ENCODE measurements at regions not wholly inside any gene's neighbourhood (a gene's known extent, or its start where the extent isn't known, plus 50 kb on each side); places are given as distances from the start of the nearest gene placed in this dataset.
"Not testable (repeated sequence)": the region's sequence is repeated elsewhere in the genome, so short reads cannot be mapped to it uniquely, and the experiment has no call there.

- DNase-seq (ENCODE audit: low spot score) = not testable (repeated sequence)
Measured at GRCh38 chr2:95654897-95655296, 63.1 kb downstream of the TRIM43 start.

GRCh38 chr2:95656553-95656952 lies 64.8 kb downstream of the TRIM43 start:
- not testable (repeated sequence) for DNase-seq (ENCODE audit: low spot score)

GRCh38 chr2:95657937-95658336 lies 66.1 kb downstream of the TRIM43 start:
- DNase-seq (ENCODE audit: low spot score) = not testable (repeated sequence)

DNA sequence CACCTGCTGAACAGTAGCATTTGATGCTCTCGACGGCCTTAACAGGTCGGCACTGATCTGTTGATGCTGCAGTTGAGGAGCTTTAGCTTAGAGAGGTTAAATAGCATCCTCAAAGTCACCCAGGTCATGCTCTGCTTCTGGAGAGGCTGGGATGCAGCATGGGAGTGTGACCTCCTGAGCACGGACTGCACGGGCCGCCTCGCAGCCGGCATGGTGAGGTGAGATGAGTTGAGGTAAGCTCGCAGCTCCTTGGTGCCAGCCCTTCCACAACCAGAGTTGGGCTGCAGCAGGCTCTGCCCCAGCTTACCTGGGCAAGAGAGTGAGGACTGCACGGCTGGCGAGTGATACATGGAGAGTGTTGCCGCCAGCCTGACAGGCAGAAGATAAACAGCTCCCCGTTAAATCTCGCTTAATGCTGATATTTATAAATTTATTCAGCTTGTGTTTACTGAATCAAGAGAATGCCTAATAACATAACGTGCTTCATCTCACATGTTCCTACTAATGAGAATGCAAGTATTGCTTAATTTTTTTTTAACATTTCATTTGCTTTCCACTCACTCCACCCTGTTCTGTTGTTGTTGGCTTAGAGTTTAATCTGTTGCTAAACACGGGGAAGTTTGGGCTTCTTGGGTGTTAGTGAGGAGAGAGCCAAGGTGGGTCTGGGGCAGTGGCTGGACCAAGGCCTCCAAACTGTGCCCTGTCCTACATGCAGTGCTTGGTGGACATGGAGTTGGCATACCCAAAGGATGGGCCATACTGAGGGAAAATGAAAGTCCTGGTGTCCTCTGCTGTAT lies 69.2 kb downstream of the TRIM43 start:
- not testable (repeated sequence) for DNase-seq (ENCODE audit: low spot score)

DNA sequence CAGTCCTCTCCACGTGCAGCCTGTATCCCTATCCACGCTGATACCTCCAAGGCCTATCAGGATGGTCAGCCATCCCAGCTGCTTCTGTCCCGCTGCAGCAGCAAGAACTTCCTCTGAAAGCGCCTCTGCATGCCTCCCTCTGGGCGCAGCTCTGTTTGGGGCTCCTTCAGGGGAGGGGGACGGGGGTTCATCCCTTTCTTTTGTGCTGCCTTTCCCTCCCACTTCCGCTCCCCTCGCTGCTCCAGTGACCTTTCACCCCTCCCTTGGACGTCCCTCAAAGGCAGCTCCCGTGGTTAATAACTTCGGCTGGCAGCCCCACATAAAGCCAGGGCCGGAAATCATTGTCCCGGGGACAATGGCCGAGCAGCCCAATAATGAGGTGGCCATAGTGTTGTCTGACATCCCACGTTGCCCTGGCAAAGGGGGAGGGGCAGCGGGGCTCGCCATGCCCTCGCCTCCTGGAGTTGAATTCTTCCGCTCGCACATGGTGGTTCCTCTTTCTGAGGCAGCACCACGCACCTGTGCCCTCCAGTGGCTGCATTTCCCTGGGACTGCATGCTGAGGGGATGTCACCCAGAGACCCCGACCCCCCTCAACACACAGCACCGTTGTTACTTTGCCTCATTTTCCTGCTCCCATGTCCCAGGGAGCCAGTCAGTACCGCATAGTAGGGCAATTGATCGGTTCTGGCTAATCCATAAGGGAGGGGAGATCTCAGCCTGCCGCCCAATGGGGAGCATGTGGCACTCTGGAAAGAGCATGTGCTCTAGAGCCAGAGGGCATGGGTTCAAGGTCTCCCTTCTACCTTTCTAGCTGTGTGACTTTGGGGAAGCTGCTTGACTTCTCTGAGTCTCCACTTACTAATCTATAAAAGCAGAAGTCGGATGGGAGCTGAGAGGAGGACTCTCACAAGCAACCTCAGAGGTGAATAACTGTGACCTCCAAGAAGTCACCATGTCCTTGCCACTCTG lies 72.0 kb downstream of the TRIM43 start:
- not testable (repeated sequence) for DNase-seq (ENCODE audit: low spot score)

GRCh38 chr2:95666636-95667035 lies 74.8 kb downstream of the TRIM43 start:
- DNase-seq (ENCODE audit: low spot score) = not testable (repeated sequence)

GRCh38 chr2:95667480-95667879 lies 75.7 kb downstream of the TRIM43 start:
- no peak for DNase-seq (ENCODE audit: low spot score)

DNA sequence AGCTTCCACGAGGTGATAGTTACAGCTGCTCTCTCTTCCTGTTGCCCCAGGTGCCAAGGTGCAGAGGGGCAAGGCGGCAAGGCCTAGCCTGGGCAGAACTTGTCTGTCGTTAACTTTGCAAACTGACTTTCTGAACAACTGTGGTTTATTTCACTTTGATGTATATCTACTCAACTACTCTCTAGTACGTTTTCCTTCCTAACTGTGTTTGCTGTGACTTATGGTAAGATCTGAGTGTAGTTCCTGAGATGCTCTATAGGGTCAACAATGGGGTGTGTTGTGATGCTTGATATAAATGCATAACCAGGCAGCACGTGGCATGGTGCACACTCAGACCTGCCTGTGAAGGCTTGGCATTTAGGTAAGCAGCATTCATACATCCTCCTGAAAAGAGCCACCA lies 77.1 kb downstream of the TRIM43 start:
- DNase-seq (ENCODE audit: low spot score) = not testable (repeated sequence)

- no peak for DNase-seq (ENCODE audit: low spot score)
Measured at GRCh38 chr2:95669441-95669991, 77.7 kb downstream of the TRIM43 start.

DNA sequence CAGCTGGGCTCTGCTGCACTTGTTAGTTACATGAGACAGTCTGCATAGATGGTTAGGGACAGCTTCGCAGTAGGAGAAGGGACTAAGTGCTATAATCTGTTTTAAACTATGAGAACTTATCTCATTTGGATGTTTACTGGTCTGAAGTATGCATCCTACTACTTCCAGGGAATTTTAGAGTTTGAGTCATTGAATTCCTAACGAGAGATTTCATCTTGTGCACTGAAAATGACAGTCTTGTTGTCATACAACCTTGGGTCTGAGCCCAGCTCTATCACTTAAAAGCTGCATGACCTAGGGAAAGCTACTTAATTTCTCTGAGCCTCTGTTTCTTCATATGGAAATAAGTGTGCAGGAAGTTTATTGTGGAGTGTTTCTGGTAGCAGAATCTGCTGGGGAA lies 78.4 kb downstream of the TRIM43 start:
- DNase-seq (ENCODE audit: low spot score) = peak; percentile 72

DNA sequence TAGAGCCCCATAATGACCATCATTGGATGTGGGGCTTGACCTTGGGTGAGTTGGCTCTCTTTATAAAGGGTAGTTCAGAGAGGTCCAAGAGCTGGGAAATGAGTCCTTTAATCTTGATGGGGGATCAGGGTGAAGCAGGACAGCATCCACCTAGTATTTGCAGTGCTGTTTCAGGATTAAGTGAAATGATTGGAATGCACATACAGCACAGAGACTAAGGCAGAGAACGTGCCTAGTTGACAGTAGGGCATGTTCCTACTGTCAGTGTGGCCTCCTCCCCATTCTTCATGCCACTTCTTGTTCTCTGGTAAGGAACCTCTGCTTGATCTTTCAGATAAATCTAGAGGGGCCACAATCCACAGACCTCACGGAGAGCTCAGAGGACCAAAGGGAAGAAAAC lies 78.9 kb downstream of the TRIM43 start:
- DNase-seq (ENCODE audit: low spot score) = no peak

DNA sequence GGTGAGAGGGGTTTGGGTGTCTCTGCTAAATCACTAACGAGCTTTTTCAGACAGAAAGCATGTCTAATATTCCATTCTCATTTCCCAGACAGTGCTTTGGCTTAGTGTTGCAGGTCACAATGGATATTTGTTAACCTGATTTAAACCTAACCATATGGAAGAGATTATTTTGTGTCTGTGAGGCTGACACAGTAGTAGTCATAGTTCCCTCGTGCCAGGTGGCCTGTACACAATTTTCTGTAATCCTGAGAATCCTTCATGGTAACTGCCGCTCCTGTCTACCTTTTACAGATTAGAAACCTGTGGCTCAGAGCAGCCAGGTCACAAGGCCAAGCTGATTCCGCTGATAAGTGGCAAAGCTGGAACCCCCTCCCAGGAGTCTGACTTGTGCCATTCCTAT lies 79.4 kb downstream of the TRIM43 start:
- not testable (repeated sequence) for DNase-seq (ENCODE audit: low spot score)

- not testable (repeated sequence) for DNase-seq (ENCODE audit: low spot score)
Measured at GRCh38 chr2:95671992-95672391, 80.2 kb downstream of the TRIM43 start.

GRCh38 chr2:95672500-95672899 lies 80.7 kb downstream of the TRIM43 start:
- not testable (repeated sequence) for DNase-seq (ENCODE audit: low spot score)

- DNase-seq (ENCODE audit: low spot score) = no peak
Measured at GRCh38 chr2:95674186-95674585, 82.4 kb downstream of the TRIM43 start.

DNA sequence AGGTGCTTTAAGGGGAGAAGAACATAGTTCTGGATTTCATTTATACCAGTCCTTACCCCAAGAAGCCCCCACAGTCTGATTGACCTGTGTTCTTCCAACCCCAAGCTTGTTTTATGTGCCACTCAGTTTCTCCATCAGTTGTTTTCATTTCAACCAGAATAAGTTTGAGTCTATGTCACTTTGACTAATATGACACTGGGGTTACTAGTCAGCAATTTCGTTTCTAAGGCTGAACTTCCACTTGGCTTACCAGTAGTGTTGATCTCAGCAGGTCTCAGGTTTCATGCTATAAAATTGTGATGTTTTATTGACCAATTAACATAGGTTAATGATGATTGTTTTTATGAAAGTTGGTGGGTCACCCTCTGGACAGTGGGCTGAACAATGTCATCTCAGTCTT lies 84.8 kb downstream of the TRIM43 start:
- DNase-seq (ENCODE audit: low spot score) = not testable (repeated sequence)

GRCh38 chr2:95677346-95677745 lies 85.5 kb downstream of the TRIM43 start:
- DNase-seq (ENCODE audit: low spot score) = no peak

DNA sequence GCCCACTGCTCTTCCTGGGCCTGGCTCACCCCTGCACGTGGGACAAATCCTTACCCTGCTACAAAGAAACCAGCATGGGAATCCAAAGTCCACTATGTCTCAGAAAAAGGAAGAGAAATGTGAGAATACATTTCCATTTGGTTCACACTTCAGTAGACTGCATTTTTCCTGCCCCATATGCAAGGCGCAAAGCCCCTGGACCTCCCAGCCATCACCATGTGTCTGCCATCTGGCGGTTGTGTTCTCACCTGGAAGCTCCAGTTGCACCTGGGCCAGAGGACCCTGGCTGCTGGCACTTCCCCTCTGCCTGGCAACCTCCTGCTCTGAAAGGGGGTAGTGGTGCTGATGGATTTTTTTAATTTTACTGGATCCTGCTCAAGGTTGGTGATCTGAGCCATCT lies 86.0 kb downstream of the TRIM43 start:
- DNase-seq (ENCODE audit: low spot score) = not testable (repeated sequence)

DNA sequence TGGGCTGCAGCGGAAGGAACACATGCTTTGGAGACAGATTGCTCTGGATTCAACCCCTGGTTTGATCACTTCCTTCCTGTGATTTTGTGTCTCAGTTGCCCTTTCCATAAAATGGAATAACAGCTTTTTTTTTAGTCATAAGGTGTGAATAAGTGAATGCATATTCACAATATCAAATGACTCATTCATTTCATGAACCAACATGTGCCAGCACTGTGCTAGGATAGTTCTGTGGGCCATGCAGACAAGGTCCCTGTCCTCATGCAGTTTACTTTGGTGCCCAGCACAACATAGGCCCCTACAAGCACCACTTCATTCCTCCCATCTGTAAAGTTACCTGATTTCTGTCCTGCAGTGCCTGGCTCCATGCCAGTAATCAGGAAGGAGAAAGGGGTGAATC lies 89.4 kb downstream of the TRIM43 start:
- not testable (repeated sequence) for DNase-seq (ENCODE audit: low spot score)

- DNase-seq (ENCODE audit: low spot score) = not testable (repeated sequence)
Measured at GRCh38 chr2:95681589-95682081, 89.8 kb downstream of the TRIM43 start.

DNA sequence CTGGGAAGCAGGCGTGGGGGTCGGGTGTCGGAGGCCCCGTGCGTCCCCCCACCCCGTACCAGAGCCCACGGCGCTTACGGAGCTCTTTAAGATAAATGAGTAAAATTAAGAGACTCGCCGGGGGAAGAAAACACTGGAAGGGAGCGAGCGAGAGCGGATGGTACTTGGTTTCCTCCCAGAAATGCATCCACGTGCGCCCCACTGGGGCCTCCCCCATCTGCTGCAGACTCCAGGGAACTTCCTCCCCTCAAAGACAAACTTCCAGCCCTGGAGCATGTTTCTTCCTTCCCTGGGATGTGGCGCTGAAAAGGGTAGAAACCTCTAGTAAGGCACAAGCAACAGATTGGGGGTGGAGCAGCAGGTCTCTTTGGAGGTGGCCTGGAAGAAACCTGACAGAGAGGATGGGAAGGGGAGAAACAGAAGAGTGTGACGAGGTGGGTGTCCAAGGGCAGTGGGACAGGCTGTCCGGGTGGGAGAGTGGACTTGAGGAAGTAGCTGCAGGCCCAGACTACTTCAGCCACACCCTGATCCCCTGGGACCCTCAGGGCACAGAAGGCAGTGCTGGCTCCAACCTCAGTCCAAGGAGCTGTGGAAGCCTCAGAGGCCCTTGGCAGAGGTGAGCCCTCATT lies 91.2 kb downstream of the TRIM43 start:
- DNase-seq (ENCODE audit: low spot score) = not testable (repeated sequence)

DNA sequence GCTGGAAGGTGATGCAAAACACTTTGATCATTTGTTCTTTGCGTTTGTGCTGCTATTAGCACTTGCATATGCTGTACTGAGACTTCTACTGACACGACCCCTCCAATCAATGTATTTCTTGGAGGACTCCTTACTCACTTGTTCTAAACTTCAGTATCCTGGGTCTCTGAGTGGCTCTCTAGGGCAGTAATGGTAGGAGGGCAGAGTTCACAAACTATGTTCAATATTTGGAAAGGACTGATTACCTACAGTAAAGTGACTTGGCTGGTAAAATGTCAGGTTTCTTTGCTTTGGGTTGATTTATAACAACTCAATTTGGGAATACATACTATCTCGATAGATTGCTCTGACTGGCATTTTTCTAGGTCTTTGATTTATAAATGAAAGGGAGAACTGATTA lies 93.7 kb downstream of the TRIM43 start:
- DNase-seq (ENCODE audit: low spot score) = no peak
